WTC11 (cell line): ENCODE measurements at regions not wholly inside any gene's neighbourhood (a gene's known extent, or its start where the extent isn't known, plus 50 kb on each side); places are given as distances from the start of the nearest gene placed in this dataset.

Experiments used
- ATAC-seq: fragments of 200-7000 bp; cut with Tn5 transposase; 2 replicates; pipeline ENCODE4 v1.10.0; 2021; ENCODE audit warnings: mild to moderate bottlenecking, moderate library complexity
- CTCF ChIA-PET: fragments of 300-600 bp; sonication (Branson Sonifier 250); formaldehyde crosslinking; loops from one replicate; lab custom pipeline; 2021; ENCODE audit warnings: antibody characterized with exemption; lab: Charles Lee
- POLR2A ChIA-PET: fragments of 350-600 bp; sonication (Branson Sonifier 250); formaldehyde crosslinking; loops from one replicate; lab custom pipeline; 2021; ENCODE audit warnings: antibody characterized with exemption; lab: Charles Lee
- DNase-seq: peaks from one replicate; pipeline ENCODE4 v3.0.0; 2021; ENCODE audit warnings: low spot score
- H3K27ac Mint-ChIP-seq: 2 replicates; pipeline ENCODE4 v1.8.0; 2021; ENCODE audit warnings: mixed read lengths
- H3K27me3 Mint-ChIP-seq: 2 replicates; pipeline ENCODE4 v1.8.0; 2021; ENCODE audit warnings: low read depth, mild to moderate bottlenecking, moderate library complexity, mixed read lengths
- H3K36me3 Mint-ChIP-seq: 2 replicates; pipeline ENCODE4 v1.8.0; 2021; ENCODE audit warnings: mixed read lengths
- H3K4me1 Mint-ChIP-seq: 2 replicates; pipeline ENCODE4 v1.8.0; 2022; ENCODE audit warnings: mixed read lengths
- H3K4me3 Mint-ChIP-seq: 2 replicates; pipeline ENCODE4 v1.8.0; 2021; ENCODE audit warnings: mild to moderate bottlenecking, moderate library complexity, mixed read lengths
- H3K9me3 Mint-ChIP-seq: 2 replicates; pipeline ENCODE4 v1.8.0; 2021; ENCODE audit warnings: mixed read lengths
- E2F5 ChIP-seq: sonication (generic); formaldehyde crosslinking; IDR thresholded peaks from 2 replicates; pipeline ENCODE4 v1.8.1; 2022; ENCODE audit warnings: mild to moderate bottlenecking, moderate library complexity, missing genetic modification reagents
- ERG ChIP-seq: fragments of 250-450 bp; sonication (Bioruptor Pico); IDR thresholded peaks from 2 replicates; pipeline ENCODE4 v1.8.0; 2021; ENCODE audit warnings: mild to moderate bottlenecking
- GABPB1 ChIP-seq: sonication (generic); formaldehyde crosslinking; IDR thresholded peaks from 2 replicates; pipeline ENCODE4 v1.8.1; 2023; ENCODE audit warnings: mild to moderate bottlenecking, missing genetic modification reagents
- IRF1 ChIP-seq: sonication (generic); formaldehyde crosslinking; IDR thresholded peaks from 2 replicates; pipeline ENCODE4 v1.8.0; 2023; ENCODE audit warnings: missing genetic modification reagents
- NFYB ChIP-seq: sonication (generic); formaldehyde crosslinking; conservative IDR thresholded peaks from 2 replicates; pipeline ENCODE4 v1.8.0; 2022; ENCODE audit warnings: low read depth, missing genetic modification reagents
- NR1H2 ChIP-seq: sonication (generic); formaldehyde crosslinking; IDR thresholded peaks from 2 replicates; pipeline ENCODE4 v1.9.0; 2021; ENCODE audit warnings: mild to moderate bottlenecking, moderate library complexity, missing genetic modification reagents
- OVOL2 ChIP-seq: fragments of 250-450 bp; sonication (Bioruptor Pico); IDR thresholded peaks from 2 replicates; pipeline ENCODE4 v1.9.0; 2021; ENCODE audit warnings: mild to moderate bottlenecking, borderline replicate concordance
- SOX15 ChIP-seq: fragments of 250-450 bp; sonication (Bioruptor Pico); IDR thresholded peaks from 2 replicates; pipeline ENCODE4 v1.9.0; 2021; ENCODE audit warnings: mild to moderate bottlenecking
- SP1 ChIP-seq: sonication (generic); formaldehyde crosslinking; conservative IDR thresholded peaks from 2 replicates; pipeline ENCODE4 v1.8.1; 2022; ENCODE audit warnings: missing genetic modification reagents
- TP53 ChIP-seq: sonication (generic); formaldehyde crosslinking; IDR thresholded peaks from 2 replicates; pipeline ENCODE4 v1.8.1; 2023; ENCODE audit warnings: mild to moderate bottlenecking, missing genetic modification reagents
- ZBTB43 ChIP-seq: sonication (generic); formaldehyde crosslinking; IDR thresholded peaks from 2 replicates; pipeline ENCODE4 v1.8.1; 2023; ENCODE audit warnings: mild to moderate bottlenecking, missing genetic modification reagents
- ZNF121 ChIP-seq: sonication (generic); formaldehyde crosslinking; IDR thresholded peaks from 2 replicates; pipeline ENCODE4 v1.8.0; 2023; ENCODE audit warnings: missing genetic modification reagents
- ZNF263 ChIP-seq: sonication (generic); formaldehyde crosslinking; IDR thresholded peaks from 2 replicates; pipeline ENCODE4 v1.8.1; 2022; ENCODE audit warnings: low read depth, mild to moderate bottlenecking, moderate library complexity, missing genetic modification reagents
- ZNF396 ChIP-seq: fragments of 250-450 bp; sonication (Bioruptor Pico); IDR thresholded peaks from 2 replicates; pipeline ENCODE4 v1.8.0; 2021; ENCODE audit warnings: mild to moderate bottlenecking, moderate library complexity, borderline replicate concordance
- TF ChIP-seq, protein P1 (sequence below): fragments of 250-450 bp; sonication (Bioruptor Pico); IDR thresholded peaks from 2 replicates; pipeline ENCODE4 v1.9.0; 2021; ENCODE audit warnings: moderate library complexity, mild to moderate bottlenecking, inconsistent platforms, borderline replicate concordance
- TF ChIP-seq, protein P2 (sequence below): sonication (generic); formaldehyde crosslinking; IDR thresholded peaks from 2 replicates; pipeline ENCODE4 v1.8.1; 2023; ENCODE audit warnings: mild to moderate bottlenecking, missing genetic modification reagents, moderate library complexity
- TF ChIP-seq, protein P3 (sequence below): sonication (generic); formaldehyde crosslinking; conservative IDR thresholded peaks from 2 replicates; pipeline ENCODE4 v1.8.1; 2023; ENCODE audit warnings: mild to moderate bottlenecking, low read depth, missing genetic modification reagents, moderate library complexity
- TF ChIP-seq, protein P4 (sequence below): sonication (generic); formaldehyde crosslinking; conservative IDR thresholded peaks from 2 replicates; pipeline ENCODE4 v1.8.1; 2022; ENCODE audit warnings: mild to moderate bottlenecking, missing genetic modification reagents

- TF ChIP-seq IRF1 (CRISPR knock-in tag) (no peak), GABPB1 (CRISPR knock-in tag) (no peak), SP1 (CRISPR knock-in tag) (no peak)
Observed at GRCh38 chr16:54522584-54522983, 236.0 kb upstream of the IRX3 start (continued).

GRCh38 chr16:54521327-54521726, 234.7 kb upstream of the IRX3 start:
- CTCF ChIA-PET: no interaction called here
- no peak for TF ChIP-seq OVOL2 (CRISPR knock-in tag)
- TF ChIP-seq ZNF121 (CRISPR knock-in tag): no peak
- no peak for TF ChIP-seq ERG (CRISPR knock-in tag)
- TF ChIP-seq ZNF263 (CRISPR knock-in tag): no peak
- no peak for TF ChIP-seq ZBTB43 (CRISPR knock-in tag)
- TF ChIP-seq, protein P1, sequence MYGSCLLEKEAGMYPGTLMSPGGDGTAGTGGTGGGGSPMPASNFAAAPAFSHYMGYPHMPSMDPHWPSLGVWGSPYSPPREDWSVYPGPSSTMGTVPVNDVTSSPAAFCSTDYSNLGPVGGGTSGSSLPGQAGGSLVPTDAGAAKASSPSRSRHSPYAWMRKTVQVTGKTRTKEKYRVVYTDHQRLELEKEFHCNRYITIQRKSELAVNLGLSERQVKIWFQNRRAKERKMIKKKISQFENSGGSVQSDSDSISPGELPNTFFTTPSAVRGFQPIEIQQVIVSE (CRISPR knock-in tag): no peak
- TF ChIP-seq, protein P2, sequence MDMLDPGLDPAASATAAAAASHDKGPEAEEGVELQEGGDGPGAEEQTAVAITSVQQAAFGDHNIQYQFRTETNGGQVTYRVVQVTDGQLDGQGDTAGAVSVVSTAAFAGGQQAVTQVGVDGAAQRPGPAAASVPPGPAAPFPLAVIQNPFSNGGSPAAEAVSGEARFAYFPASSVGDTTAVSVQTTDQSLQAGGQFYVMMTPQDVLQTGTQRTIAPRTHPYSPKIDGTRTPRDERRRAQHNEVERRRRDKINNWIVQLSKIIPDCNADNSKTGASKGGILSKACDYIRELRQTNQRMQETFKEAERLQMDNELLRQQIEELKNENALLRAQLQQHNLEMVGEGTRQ (CRISPR knock-in tag): no peak
- TF ChIP-seq NR1H2 (CRISPR knock-in tag): no peak
- TF ChIP-seq, protein P3, sequence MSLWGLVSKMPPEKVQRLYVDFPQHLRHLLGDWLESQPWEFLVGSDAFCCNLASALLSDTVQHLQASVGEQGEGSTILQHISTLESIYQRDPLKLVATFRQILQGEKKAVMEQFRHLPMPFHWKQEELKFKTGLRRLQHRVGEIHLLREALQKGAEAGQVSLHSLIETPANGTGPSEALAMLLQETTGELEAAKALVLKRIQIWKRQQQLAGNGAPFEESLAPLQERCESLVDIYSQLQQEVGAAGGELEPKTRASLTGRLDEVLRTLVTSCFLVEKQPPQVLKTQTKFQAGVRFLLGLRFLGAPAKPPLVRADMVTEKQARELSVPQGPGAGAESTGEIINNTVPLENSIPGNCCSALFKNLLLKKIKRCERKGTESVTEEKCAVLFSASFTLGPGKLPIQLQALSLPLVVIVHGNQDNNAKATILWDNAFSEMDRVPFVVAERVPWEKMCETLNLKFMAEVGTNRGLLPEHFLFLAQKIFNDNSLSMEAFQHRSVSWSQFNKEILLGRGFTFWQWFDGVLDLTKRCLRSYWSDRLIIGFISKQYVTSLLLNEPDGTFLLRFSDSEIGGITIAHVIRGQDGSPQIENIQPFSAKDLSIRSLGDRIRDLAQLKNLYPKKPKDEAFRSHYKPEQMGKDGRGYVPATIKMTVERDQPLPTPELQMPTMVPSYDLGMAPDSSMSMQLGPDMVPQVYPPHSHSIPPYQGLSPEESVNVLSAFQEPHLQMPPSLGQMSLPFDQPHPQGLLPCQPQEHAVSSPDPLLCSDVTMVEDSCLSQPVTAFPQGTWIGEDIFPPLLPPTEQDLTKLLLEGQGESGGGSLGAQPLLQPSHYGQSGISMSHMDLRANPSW (CRISPR knock-in tag): no peak
- TF ChIP-seq, protein P4, sequence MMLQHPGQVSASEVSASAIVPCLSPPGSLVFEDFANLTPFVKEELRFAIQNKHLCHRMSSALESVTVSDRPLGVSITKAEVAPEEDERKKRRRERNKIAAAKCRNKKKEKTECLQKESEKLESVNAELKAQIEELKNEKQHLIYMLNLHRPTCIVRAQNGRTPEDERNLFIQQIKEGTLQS: no peak
- no peak for TF ChIP-seq TP53 (CRISPR knock-in tag)
- TF ChIP-seq GABPB1 (CRISPR knock-in tag): no peak
- TF ChIP-seq E2F5 (CRISPR knock-in tag): no peak
- TF ChIP-seq NFYB (CRISPR knock-in tag): no peak
- no peak for TF ChIP-seq ZNF396 (CRISPR knock-in tag)
- no peak for TF ChIP-seq SOX15
- TF ChIP-seq, all 79 proteins: peak for 0
- H3K9me3 Mint-ChIP-seq: peaks cover 28% of the 10 kb centered on the region
- POLR2A ChIA-PET: no interaction called here
- H3K27ac Mint-ChIP-seq: no peak overlapping the region
- no peaks in the 10 kb centered on the region; the same call in 1 of the 2 replicates for H3K27me3 Mint-ChIP-seq
- ATAC-seq (no peak), DNase-seq (no peak)
- H3K4me3 Mint-ChIP-seq: no peak overlapping the region
- peaks cover 12% of the 10 kb centered on the region for H3K4me1 Mint-ChIP-seq
- peaks cover 16% of the 10 kb centered on the region for H3K36me3 Mint-ChIP-seq
